ENCODE measurements at regions not wholly inside any gene's neighbourhood (a gene's known extent, or its start where the extent isn't known, plus 50 kb on each side); places are given as distances from the start of the nearest gene placed in this dataset.

- TF ChIP-seq EP300 (IDR thresholded peaks at IDR 0.05) (no peak), CTCF (IDR thresholded peaks at IDR 0.05) (no peak), POLR2A (IDR thresholded peaks at IDR 0.05) (no peak)
These were observed 1126.3 kb upstream of the RAG2 start for GRCh38 chr11:37724315-37724714.

Measured in ovary (tissue), 3 donors.